BJ (cell line): ENCODE measurements at regions not wholly inside any gene's neighbourhood (a gene's known extent, or its start where the extent isn't known, plus 50 kb on each side); places are given as distances from the start of the nearest gene placed in this dataset.

Source experiments
- CTCF ChIA-PET: fragments of 350-600 bp; formaldehyde crosslinking; extraction: SDS; loops from one replicate; lab custom pipeline; 2021; ENCODE audit warnings: antibody characterized with exemption, inconsistent platforms; lab: Yijun Ruan, JAX
- POLR2A ChIA-PET: fragments of 300-600 bp; sonication (Branson Sonifier 250); formaldehyde crosslinking; extraction: SDS; loops from one replicate; lab custom pipeline; 2021; ENCODE audit warnings: antibody characterized with exemption; lab: Charles Lee
- DNase-seq: peaks from one replicate; pipeline ENCODE4 v3.0.0-alpha.2; 2011; ENCODE audit warnings: low read depth
- H3K27me3 ChIP-seq: 2 replicates; pipeline ENCODE4 v1.6.0; 2011; ENCODE audit warnings: low read length; ENCODE audit not compliant: control insufficient read depth, insufficient read depth
- H3K36me3 ChIP-seq: 2 replicates; pipeline ENCODE4 v1.5.1; 2011; ENCODE audit warnings: low read length; ENCODE audit not compliant: control insufficient read depth, insufficient read depth
- H3K4me3 ChIP-seq: 2 replicates; pipeline ENCODE4 v1.5.1; 2011; ENCODE audit warnings: low read depth, mild to moderate bottlenecking, control low read depth, low read length
- TF ChIP-seq, protein P1 (sequence below): IDR thresholded peaks from 2 replicates; pipeline ENCODE4 v1.5.1; 2011; ENCODE audit warnings: low read depth, mild to moderate bottlenecking, control low read depth, inconsistent platforms, low read length, moderate library complexity; ENCODE audit not compliant: insufficient read depth

DNA sequence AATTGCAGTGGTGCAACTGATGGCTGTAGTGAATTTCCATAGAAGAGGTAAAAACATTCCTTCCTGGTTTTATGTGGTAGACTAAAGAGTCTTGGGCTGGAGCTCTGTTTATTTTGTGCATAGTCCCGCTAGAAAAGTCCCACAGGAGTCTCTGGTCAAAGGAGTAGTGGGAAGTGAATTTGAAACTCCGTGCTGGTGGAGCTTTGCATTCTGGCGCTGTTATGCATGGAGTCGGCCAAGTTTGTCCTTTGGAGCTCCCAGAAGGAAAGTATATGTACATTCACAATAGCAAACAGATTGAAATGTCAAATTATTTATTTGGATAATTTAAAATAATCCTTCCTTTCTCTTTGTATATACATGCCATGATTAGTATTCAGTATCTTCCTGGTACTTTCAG, 296.5 kb downstream of the LMO7 start:
- ChIA-PET CTCF (no interaction called here), POLR2A (no interaction called here)
- Histone ChIP-seq H3K36me3 (no peaks in the 10 kb centered on the region), H3K27me3 (no peaks in the 10 kb centered on the region; the same call in 1 of the 2 replicates), H3K4me3 (no peak overlapping the region)
- DNase-seq: no peak
- TF ChIP-seq, protein P1, sequence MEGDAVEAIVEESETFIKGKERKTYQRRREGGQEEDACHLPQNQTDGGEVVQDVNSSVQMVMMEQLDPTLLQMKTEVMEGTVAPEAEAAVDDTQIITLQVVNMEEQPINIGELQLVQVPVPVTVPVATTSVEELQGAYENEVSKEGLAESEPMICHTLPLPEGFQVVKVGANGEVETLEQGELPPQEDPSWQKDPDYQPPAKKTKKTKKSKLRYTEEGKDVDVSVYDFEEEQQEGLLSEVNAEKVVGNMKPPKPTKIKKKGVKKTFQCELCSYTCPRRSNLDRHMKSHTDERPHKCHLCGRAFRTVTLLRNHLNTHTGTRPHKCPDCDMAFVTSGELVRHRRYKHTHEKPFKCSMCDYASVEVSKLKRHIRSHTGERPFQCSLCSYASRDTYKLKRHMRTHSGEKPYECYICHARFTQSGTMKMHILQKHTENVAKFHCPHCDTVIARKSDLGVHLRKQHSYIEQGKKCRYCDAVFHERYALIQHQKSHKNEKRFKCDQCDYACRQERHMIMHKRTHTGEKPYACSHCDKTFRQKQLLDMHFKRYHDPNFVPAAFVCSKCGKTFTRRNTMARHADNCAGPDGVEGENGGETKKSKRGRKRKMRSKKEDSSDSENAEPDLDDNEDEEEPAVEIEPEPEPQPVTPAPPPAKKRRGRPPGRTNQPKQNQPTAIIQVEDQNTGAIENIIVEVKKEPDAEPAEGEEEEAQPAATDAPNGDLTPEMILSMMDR: no peak

DNA sequence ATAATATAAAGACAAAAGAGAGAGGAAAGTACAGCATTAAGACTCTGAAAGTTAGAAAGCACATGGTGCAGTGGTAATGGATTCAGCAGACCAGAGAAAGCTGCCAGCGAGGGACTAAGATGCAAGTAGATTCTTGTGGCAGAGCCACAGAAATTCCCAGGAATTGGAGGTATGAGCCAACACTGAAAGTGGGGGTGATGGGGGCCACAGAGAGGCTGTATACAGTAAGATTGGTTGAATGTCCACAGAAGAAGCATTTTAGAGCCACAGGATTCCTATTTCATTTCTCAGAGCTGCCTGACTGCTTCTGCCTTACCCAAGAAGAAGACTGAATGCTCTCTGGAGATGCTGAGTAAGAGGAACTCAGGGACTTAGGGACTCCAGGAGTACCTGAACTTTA, 295.0 kb downstream of the LMO7 start:
- H3K4me3 ChIP-seq: no peak overlapping the region
- no peaks in the 10 kb centered on the region for H3K36me3 ChIP-seq
- H3K27me3 ChIP-seq: no peaks in the 10 kb centered on the region; the same call in 1 of the 2 replicates
- ChIA-PET CTCF (no interaction called here), POLR2A (no interaction called here)
- no peak for DNase-seq
- TF ChIP-seq, protein P1: no peak

DNA sequence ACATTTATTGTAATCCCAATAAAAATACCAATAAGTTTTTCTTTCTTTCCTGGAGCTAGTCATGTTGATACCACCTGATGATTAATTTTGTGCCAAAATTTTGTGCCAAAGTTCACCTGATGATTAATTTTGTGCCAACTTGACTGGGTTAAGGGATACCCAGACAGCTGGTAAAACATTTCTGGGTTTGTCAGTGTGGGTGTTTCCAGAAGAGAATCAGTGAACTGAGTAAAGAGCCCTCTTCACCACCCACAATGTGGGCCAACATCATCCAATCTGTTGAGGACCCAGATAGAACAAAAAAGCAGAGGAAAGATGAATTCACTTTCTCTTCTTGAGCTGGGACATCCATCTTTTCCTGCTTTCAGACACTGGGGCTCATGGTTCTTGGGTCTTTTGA, 292.9 kb downstream of the LMO7 start:
- H3K36me3 ChIP-seq: no peaks in the 10 kb centered on the region
- H3K4me3 ChIP-seq: no peak overlapping the region
- TF ChIP-seq, protein P1: no peak
- peaks cover 2% of the 10 kb centered on the region for H3K27me3 ChIP-seq
- ChIA-PET POLR2A (no interaction called here), CTCF (no interaction called here)
- DNase-seq: no peak

DNA sequence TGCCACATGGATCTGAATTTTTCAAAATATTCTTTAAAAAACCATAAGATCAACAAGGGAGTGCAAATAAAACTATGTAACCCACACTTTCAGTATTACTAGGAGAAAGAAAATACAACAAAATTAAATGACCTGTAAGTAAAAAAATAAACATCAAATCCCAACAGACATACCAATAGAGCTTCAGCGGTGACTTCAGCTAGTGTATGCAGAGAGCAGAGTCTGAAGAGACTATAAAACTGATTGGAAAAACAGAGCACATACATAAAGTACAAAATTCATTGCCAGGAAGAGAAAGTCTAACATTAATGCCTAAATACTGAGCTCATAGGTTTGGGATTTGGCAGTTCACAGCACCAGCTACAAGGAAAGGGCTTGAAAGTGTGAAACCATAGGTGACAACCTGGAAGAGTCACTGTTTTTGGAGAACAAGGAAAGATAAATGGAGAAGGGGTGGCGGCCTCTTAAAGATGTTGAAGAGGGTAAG, 291.1 kb downstream of the LMO7 start:
- H3K27me3 ChIP-seq: peaks cover 2% of the 10 kb centered on the region
- ChIA-PET CTCF (no interaction called here), POLR2A (no interaction called here)
- no peak overlapping the region for H3K4me3 ChIP-seq
- DNase-seq: no peak
- no peaks in the 10 kb centered on the region for H3K36me3 ChIP-seq
- TF ChIP-seq, protein P1: no peak

DNA sequence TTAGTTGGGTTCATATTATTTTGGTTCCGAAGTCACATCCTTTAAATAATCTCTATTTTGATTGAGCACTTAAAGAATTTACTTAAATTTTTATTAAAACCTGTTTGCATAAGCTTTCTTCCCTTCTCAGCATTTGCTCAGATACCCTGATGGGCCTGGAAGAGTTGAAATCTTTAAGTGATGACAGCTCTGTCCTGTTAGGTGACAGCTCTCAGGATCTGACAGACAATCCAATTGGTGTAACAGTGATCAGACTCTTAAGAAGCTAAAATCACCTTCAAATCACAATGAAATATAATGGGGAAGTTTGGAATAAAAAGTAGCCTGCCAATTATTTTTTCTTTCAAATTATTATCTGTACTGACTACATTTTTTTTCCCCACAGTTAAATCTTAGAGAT, 284.4 kb downstream of the LMO7 start:
- no peak for DNase-seq
- Histone ChIP-seq H3K36me3 (no peaks in the 10 kb centered on the region), H3K4me3 (no peak overlapping the region), H3K27me3 (peaks cover under 1% of the 10 kb centered on the region; the same call in 1 of the 2 replicates)
- TF ChIP-seq, protein P1: no peak
- ChIA-PET POLR2A (no interaction called here), CTCF (no interaction called here)
